GM19324 (cell line): ENCODE measurements at regions not wholly inside any gene's neighbourhood (a gene's known extent, or its start where the extent isn't known, plus 50 kb on each side); places are given as distances from the start of the nearest gene placed in this dataset.

ENCODE experiments used
- ATAC-seq: cut with Tn5 transposase; IDR thresholded peaks from one replicate; pipeline ENCODE4 v1.9.1; 2021; ENCODE audit warnings: mild to moderate bottlenecking, moderate library complexity; ENCODE audit not compliant: unreplicated experiment, low FRiP score

DNA sequence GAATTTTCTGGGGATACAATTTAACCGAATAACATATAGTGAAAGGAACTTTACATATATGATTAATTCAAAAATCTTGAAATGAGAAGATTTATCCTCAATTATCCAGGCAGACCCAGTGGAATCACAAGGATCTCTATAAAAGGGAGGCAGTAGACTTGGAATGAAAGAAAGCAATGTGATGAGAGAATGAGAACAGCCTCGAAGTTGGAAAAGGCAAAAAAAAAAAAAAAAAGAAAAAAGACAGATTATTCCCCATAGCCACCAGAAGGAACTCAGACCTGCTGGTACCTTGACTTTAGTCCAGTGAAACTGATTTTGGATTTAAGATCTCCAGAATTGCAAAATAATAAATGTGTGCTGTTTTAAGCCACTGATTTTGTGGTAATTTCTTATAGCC, 416.3 kb upstream of the OR4E1 start:
- no peak for ATAC-seq

DNA sequence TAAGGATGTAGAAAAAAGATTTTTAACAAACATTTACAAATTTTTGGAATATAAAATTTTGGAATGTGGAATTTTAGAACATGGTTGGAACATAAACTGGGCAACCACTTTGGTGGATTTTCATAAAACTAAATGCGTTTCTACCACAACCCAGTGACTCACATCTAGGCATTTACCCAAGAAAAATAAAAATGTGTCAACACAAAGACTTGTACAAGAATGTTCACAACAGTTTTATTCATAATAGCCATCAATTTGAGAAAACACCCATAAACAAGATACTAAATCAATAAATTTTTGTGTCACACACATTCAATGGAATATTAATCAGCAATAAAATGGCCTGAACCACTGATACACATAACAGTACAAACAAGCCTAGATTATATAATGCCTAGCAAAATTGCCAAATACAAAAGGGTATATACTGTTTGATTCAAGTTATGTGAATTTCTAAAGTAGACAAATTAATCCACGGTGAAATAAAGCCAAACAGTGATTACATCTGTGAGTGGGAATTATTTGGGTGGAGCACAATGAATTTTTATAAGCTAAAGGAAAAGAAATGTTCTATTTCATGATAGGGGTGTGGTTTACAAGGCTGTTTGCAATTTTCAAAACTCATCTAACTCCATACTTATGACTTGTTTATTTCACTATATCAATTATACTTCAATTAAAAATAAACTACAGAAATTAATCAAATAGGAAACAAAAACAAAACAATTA, 415.2 kb upstream of the OR4E1 start:
- ATAC-seq = no peak

DNA sequence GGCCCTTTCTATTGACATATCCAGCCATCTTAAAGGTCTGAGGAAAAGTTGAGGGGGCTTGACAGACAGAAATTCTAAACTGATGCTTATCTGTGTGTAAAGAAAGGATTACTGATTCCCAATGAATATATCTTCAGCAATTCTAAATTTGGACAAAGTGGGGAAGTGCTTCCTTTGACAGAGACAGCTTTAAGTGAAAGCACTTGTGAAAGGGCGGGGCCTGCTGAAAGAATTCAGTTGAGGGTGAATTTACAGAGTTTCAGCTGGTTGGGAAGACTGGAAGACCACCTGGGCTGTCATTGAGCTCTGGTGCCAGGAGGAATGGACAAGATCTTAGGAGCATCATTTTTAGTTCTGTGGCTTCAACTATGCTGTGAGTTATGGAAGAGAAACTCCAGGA, 412.5 kb upstream of the OR4E1 start:
- no peak for ATAC-seq

DNA sequence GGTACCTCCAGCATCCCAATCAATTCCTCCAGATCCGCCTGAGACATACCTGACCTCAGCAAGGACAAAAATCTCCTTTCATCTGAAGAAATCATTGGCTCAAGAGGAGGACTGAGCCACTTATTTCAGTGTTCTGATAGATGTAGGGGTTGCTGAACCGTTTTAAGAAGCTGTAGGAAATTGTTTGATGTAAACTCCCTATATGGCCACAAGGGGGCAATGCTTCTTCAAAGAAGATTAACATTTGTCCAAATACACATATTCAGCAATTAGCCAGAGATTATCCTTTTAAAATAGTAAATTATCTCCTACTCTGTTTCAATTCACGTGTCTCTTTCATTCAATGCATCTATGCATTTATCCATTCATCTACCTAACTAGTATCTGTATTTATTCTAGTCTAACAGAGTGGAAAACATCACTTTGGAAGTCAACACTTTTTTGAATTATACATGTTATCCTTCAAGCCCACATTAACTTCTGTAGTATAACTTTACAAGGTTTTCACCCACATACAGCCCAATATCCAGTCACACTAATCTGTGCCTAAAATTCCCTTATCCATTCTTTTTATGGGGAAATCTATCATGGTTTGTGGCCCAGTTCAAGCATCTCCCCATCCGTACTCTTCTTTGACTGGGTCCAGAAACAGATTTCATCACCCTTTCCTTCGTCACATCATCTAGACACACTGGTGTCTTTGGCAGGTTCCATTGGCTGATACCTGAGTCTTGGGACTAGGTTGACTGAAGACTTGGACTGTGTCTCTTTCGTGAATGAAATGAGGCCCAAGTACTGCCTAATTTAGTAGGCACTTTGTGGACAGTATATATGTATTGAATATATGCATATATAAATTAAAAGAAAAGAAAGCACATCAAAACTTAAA, 411.0 kb upstream of the OR4E1 start:
- no peak for ATAC-seq

DNA sequence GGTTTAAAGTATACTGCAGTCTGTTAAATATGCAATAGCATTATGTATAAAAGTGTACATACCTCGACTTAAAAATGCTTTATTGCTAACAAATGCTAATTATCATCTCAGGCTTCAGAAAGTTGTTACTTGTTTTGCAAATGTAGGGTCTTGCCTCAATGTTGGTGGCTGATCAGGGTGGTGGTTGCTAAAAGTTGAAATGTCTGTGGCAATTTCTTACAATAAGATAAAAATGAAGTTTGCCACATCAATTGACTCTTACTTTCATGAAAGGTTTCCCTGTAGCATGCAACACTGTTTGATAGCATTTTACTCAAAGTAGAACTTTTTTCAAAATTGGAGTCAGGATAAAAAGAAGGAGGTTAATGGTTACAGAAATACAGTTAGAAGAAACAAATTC, 407.7 kb upstream of the OR4E1 start:
- no peak for ATAC-seq

DNA sequence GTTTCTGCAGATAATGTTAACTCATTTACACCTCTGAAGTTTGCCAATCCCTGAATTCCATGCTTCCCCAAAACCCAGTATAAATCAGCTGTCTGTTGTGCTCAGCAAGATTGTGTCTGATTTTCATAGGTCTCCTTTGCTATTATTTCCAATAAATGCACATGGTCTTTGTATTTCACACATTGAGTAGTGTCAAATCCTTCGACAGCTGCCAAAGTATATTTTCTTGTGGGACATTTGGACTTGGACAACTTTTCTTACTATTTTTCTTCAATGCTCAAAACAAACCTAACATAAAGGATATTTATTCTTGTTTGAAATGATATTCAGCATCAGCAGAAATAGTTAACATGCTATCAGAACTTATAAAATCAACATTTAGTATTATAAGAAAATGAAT, 406.1 kb upstream of the OR4E1 start:
- no peak for ATAC-seq

DNA sequence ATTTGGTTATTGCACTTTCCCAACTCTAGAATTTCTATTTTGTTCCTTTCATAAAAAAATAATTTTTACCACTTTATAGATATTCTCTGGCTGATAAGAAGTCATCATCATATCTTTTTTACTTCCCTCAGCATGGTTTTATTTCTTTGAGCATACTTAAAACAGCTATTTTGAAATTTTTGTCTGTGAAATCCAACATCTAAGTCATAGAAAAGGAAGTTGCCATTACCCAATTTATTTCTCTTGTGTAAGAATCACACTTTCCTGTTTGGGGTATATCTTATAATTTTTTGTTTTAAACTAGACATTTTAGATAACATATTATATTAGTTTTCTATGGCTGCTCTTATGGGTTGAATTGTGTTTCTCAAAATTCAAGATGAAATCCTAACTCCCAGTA, 400.2 kb upstream of the OR4E1 start:
- no peak for ATAC-seq

DNA sequence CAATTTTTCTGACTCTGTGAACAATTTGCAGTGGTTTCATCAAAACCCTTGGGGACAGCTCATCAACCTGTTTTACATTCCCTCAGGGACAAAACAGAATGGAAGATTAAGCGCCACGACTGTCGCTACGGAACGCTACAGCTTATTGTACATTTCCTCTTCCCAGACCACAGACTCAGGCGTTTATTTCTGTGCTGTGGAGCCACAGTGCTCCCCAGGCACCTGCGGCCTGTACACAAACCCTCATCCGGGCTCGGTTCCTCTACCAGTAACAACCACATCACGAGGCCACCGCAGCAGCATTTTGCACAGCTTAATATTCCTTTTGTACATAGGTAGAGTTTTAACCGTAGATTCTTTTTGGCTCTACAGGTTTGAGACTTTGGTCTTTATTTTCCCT, 397.4 kb upstream of the OR4E1 start:
- peak; percentile 92 for ATAC-seq

DNA sequence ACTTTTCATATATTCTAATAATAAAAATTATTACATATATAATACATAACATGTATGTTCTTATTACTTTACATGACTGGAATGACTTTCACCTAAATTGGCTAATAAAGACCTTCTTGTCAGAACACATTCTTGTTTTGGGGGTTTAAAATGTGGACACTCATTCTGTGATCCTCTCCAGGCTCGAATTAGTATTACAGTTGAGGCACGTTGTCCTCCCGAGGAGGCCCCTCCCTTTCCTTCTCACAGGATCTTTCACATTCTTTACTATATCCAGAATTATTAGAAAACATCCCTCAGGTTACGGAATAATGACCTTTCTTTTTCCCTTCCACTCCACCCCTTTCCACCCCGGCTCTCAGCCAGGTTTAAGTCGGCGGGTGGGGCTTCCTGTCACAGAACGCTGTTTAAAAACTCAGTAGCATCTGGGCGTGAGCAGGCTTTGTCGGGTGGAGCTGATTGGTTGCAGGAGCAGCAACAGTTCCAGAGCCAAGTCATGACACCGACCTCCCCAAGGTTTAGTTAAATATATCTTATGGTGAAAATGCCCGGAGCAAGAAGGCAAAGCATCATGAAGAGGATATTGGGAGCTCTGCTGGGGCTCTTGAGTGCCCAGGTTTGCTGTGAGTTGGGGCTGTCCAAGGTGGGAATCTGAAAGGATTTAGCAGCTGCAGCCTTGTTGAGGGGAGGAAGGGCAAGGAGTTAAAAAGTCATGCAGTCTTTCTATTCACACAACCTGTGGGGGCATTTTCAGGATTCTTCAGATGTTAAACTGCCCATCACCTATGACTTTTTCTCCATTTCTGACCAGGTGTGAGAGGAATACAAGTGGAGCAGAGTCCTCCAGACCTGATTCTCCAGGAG, 396.7 kb upstream of the OR4E1 start:
- ATAC-seq = no peak

DNA sequence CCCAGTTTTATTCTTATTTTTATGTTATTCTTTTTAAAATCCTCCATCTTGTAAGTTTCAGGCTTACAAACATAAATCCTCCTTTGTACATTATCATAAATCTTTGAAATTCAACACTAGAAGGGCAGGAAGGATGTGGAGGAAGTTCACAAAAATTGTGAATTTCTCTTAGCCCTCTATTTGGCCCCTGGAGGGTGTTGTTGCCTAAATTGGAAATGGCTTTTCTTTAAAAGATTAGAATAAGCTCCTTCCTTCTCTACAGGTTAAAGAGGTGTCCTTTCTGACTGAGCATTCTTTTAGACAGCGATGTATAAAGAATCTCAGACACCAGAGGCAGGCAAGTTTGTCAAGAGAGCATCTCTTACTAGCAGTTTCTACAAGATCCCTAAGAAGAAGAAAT, 391.7 kb upstream of the OR4E1 start:
- ATAC-seq = no peak

DNA sequence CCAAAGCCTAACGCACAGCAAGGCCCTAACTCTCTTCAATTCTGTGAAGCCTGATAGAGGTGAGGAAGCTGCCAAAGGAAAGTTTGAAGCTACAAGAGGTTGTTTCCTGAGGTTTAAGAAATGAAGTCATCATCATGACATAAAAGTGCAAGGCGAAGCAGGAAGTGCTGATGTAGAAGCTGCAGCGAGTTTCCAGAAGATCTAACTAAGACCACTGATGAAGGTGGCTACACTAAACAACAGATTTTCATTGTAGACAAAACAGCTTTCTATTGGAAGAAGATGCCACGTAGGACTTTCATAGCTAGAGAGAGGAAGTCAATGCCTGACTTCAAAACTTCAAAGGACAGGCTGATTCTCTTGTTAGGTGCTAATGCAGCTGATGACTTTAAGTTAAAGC, 385.6 kb upstream of the OR4E1 start:
- ATAC-seq = no peak

DNA sequence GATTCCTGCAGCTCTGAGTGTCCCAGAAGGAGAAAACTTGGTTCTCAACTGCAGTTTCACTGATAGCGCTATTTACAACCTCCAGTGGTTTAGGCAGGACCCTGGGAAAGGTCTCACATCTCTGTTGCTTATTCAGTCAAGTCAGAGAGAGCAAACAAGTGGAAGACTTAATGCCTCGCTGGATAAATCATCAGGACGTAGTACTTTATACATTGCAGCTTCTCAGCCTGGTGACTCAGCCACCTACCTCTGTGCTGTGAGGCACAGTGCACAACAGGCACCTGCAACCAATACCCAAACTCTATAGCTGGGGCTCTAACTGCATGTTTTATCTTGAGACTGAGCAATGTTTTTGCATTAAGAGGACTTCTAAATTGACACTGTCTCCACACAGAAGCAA, 379.2 kb upstream of the OR4E1 start:
- no peak for ATAC-seq

DNA sequence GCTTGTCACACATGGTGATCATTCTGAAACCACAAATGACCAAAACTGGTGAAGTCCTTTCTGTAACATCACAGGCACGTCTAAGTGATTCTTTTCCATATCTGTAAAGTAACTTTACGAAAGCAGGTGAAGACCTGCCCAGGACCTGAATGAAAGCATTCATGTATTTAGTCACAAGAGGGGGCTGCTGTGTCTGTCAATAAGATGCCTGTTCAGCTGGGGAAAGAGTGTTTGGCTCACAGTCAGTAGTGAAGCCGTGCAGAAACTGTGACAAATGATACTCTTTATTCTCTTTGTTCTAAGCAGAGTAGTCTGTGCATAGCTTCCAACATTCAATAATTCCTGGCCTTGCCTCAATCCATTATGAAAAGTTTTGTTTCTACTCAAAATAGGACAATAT, 373.5 kb upstream of the OR4E1 start:
- no peak for ATAC-seq

DNA sequence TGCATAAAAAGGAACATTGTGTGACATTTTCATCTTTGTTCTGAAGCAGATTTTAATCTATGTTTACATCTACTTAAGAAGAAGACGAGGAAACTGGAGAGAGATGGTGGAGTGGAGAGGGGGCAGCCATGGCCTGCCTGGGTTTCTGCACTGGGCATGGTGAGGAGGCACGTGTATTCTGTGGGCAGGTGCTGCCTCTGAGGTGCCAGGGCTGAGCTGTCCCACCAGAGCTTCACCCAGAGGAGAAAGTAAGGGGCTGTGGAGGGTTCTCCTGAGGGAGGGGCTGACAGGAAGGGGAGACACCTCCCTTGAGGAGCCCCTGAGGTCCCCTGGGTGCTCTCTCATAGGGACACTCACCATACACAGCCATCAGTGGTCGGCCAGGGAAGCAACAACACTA, 372.4 kb upstream of the OR4E1 start:
- no peak for ATAC-seq

DNA sequence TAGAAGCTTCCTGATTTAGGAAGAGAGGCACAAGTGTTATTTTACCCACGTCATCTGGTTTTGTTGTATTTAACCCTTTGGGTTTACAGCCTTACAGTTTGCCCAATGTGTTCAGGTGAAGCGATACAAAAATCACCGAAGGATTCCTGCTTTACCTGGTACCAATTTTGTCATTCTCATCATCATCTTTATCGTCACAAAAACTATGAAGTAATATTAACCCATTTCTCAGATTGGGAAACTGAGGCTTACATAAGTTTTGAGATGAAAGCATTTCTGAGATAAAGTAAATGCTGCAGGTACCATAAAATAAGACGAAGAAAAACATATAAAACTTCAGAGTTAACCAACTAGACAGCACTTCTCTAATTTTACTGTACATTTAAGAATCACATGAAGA, 370.6 kb upstream of the OR4E1 start:
- no peak for ATAC-seq

DNA sequence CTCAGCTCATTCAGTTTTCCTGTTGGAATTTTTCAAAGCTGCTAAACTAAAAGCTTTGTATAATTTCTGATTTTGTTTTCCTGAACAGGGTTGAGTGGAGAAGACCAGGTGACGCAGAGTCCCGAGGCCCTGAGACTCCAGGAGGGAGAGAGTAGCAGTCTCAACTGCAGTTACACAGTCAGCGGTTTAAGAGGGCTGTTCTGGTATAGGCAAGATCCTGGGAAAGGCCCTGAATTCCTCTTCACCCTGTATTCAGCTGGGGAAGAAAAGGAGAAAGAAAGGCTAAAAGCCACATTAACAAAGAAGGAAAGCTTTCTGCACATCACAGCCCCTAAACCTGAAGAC, 367.1 kb upstream of the OR4E1 start:
- ATAC-seq = no peak

DNA sequence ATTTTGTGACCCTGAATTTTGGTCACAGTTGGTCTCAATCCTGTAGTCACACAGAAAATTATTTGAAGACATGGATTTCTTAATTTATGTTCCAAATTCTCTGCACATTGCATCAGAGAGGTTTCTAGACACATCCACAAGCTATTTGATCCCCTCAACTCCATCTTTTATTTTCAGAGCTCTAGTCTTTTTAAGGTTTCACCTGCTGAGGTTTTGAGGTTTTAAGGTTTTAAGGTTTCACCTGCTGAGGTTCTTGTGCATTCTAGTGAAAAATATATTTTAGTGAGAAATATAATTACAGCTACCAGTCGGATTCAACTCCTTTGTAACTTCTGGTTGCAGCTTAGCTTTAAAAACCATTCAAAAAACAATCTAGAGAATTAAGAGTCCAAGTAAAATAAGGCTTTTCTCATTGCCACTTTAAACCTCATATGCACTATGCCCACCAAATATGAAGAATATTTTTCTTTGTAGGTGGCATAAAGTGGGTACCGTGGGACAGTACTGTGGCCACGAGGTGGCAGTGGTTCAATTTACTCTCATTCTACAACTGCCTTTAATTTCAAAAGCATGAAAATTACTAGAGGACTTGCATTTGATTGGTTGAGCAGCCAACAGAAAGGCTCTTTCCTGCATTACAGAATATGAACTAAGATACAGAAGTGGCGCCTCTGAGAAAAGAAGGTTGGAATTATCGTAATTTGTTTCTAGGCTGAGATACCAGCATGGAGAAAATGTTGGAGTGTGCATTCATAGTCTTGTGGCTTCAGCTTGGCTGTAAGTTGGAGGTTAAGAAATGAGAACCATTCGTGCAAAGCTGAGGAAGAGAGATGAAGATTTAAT, 366.5 kb upstream of the OR4E1 start:
- no peak for ATAC-seq

DNA sequence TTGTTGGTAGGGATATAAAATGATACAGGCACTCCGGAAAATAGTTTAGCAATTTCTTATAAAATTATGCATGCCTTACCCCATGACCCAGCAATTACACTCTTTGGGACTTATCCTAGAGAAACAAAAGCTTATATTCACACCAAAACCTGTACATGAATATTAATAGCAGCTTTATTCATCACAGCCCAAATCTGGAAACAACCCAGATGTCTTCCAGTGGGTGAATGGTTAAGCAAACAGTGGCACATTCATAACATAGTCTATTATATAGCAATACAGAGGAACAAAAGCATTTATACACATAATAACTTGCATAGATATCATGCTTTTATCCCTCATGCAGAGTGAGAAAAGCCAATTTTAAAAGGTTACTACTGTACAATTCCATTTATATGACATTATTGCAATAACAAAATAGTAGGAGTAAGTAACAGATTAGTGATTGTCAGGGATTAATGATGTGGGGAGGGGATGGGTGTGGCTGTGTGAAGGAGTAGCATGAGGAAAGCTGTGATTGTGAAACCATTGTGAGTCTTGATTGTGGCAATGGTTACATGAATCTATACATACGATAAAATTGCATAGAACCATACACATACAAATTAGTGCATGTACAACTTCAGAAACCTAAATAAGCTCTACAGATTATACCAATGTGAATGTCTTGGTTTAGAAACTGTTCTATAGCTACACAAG, 363.1 kb upstream of the OR4E1 start:
- ATAC-seq = no peak

DNA sequence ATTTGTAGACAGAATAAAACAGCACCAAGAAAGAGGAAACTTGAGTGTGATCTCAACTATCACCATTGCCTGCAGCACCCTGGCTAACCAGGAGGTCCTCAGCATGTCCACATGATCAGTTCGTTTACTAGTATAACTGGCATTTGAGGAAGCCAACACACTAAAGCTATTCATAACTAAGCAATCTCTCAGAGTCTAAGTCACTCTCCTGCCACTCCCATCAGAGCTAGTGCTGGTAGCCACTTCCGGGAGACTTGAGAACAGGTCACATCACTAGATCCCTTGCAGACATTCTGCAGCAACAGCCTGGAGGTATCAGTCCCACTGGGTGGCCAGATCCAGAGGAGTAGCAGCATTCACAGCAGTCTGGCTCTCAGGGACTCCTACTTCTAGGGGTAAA, 352.9 kb upstream of the OR4E1 start:
- ATAC-seq = no peak

DNA sequence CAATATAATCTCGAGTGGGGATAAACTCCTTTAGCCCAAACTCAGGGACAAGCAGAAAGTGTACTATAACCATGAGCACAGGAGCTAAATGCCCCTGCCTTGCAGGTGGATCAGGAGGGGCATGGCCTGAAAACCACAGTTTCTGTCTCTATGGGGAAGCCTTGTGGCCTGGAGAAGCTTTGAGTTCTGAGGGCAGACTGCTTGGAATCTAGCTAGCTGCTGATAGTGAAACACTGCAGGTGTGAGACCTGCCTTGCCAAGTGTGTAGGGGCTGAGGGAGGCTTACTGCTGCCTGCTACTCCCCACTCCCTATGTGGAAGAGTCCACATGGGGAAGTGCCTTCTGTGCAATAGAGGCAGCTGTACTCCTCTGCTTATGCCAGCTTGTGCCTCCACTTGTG, 352.3 kb upstream of the OR4E1 start:
- no peak for ATAC-seq
